Subcutaneous abdominal adipose tissue (tissue), 5 donors: ENCODE measurements at regions not wholly inside any gene's neighbourhood (a gene's known extent, or its start where the extent isn't known, plus 50 kb on each side); places are given as distances from the start of the nearest gene placed in this dataset.

Experiments used
- H3K27ac ChIP-seq: one replicate; pipeline ENCODE4 v1.7.0; 2013; ENCODE audit warnings: low read depth, mild to moderate bottlenecking, inconsistent platforms, low read length, moderate library complexity
- H3K27me3 ChIP-seq, 5 donors: one replicate each; pipeline ENCODE4 v1.7.0; 2013; ENCODE audit warnings: low read length in 5 of 5, inconsistent platforms in 1 of 5; ENCODE audit not compliant: control insufficient read depth in 5 of 5, insufficient read depth in 4 of 5
- H3K36me3 ChIP-seq, 5 donors: one replicate each; pipeline ENCODE4 v1.7.0; 2013; ENCODE audit warnings: low read length in 5 of 5; ENCODE audit not compliant: control insufficient read depth in 5 of 5, insufficient read depth in 5 of 5
- H3K4me1 ChIP-seq, 5 donors: one replicate each; pipeline ENCODE4 v1.7.0; 2013; ENCODE audit warnings: low read length in 5 of 5, mild to moderate bottlenecking in 3 of 5, moderate library complexity in 1 of 5; ENCODE audit not compliant: control insufficient read depth in 5 of 5, insufficient read depth in 5 of 5
- H3K4me3 ChIP-seq, 5 donors: one replicate each; pipeline ENCODE4 v1.7.0; 2013; ENCODE audit warnings: low read length in 5 of 5, low read depth in 1 of 5
- H3K9ac ChIP-seq, 5 donors: one replicate each; pipeline ENCODE4 v1.7.0; 2013; ENCODE audit warnings: low read length in 5 of 5, mild to moderate bottlenecking in 4 of 5, moderate library complexity in 3 of 5
- H3K9me3 ChIP-seq, 5 donors: one replicate each; pipeline ENCODE4 v1.7.0; 2013; ENCODE audit warnings: low read length in 5 of 5; ENCODE audit not compliant: control insufficient read depth in 5 of 5
- donor health status: healthy.
- donor health status: healthy.
- donor health status: healthy.
- donor health status: healthy.
- donor health status: healthy.

- Histone ChIP-seq H3K4me3 (no peak overlapping the region), H3K9ac (no peak overlapping the region), H3K27ac (no peak overlapping the region), H3K27me3 (peaks cover 0 to 16% (median 3%) of the 10 kb centered on the region in 5 donors), H3K36me3 (no peaks in the 10 kb centered on the region), H3K4me1 (peaks cover 8 to 49% (median 27%) of the 10 kb centered on the region in 5 donors), H3K9me3 (no peaks in the 10 kb centered on the region)
These were observed 59.1 kb upstream of the TLE3 start for GRCh38 chr15:70156671-70157271.

GRCh38 chr15:70154718-70155347, 57.1 kb upstream of the TLE3 start:
- Histone ChIP-seq H3K27me3 (peaks cover 0 to 16% (median 3%) of the 10 kb centered on the region in 5 donors), H3K27ac (no peak overlapping the region), H3K9ac (no peak overlapping the region), H3K4me3 (no peak overlapping the region), H3K4me1 (peaks cover 8 to 46% (median 19%) of the 10 kb centered on the region in 5 donors), H3K9me3 (no peaks in the 10 kb centered on the region), H3K36me3 (no peaks in the 10 kb centered on the region)

GRCh38 chr15:70153921-70154717, 56.4 kb upstream of the TLE3 start:
- Histone ChIP-seq H3K27me3 (peaks cover 0 to 12% (median 3%) of the 10 kb centered on the region in 5 donors), H3K4me3 (no peak overlapping the region), H3K9me3 (no peaks in the 10 kb centered on the region), H3K36me3 (no peaks in the 10 kb centered on the region), H3K4me1 (peaks cover 8 to 43% (median 19%) of the 10 kb centered on the region in 5 donors), H3K9ac (no peak overlapping the region), H3K27ac (no peak overlapping the region)

- no peak overlapping the region for H3K4me3 ChIP-seq
- no peaks in the 10 kb centered on the region for H3K9me3 ChIP-seq
- H3K4me1 ChIP-seq = peaks cover 8 to 43% (median 19%) of the 10 kb centered on the region in 5 donors
- peaks cover 0 to 6% (median 3%) of the 10 kb centered on the region in 5 donors for H3K27me3 ChIP-seq
- H3K27ac ChIP-seq = no peak overlapping the region
- no peak overlapping the region for H3K9ac ChIP-seq
- no peaks in the 10 kb centered on the region for H3K36me3 ChIP-seq
These were observed 54.4 kb upstream of the TLE3 start for GRCh38 chr15:70152070-70152480.

GRCh38 chr15:70151462-70151861, 53.7 kb upstream of the TLE3 start:
- Histone ChIP-seq H3K9ac (no peak overlapping the region), H3K4me1 (peaks cover 7 to 37% (median 16%) of the 10 kb centered on the region in 5 donors), H3K9me3 (no peaks in the 10 kb centered on the region), H3K4me3 (no peak overlapping the region), H3K36me3 (no peaks in the 10 kb centered on the region), H3K27ac (no peak overlapping the region), H3K27me3 (peaks cover 0 to 6% (median 3%) of the 10 kb centered on the region in 5 donors)

- Histone ChIP-seq H3K9ac (no peak overlapping the region), H3K4me3 (no peak overlapping the region), H3K9me3 (no peaks in the 10 kb centered on the region), H3K4me1 (peaks cover 5 to 33% (median 16%) of the 10 kb centered on the region in 5 donors), H3K36me3 (no peaks in the 10 kb centered on the region), H3K27me3 (peaks cover 0 to 6% (median 3%) of the 10 kb centered on the region in 5 donors), H3K27ac (no peak overlapping the region)
These were observed 53.3 kb upstream of the TLE3 start for GRCh38 chr15:70151003-70151402.

GRCh38 chr15:70150405-70150747, 52.7 kb upstream of the TLE3 start:
- Histone ChIP-seq H3K36me3 (no peaks in the 10 kb centered on the region), H3K9me3 (no peaks in the 10 kb centered on the region), H3K9ac (no peak overlapping the region), H3K27ac (no peak overlapping the region), H3K27me3 (peaks cover 0 to 6% (median 3%) of the 10 kb centered on the region in 5 donors), H3K4me1 (peaks cover 5 to 33% (median 16%) of the 10 kb centered on the region in 5 donors), H3K4me3 (no peak overlapping the region)

- H3K4me3 ChIP-seq = no peak overlapping the region
- H3K27me3 ChIP-seq = peaks cover 0 to 6% (median 3%) of the 10 kb centered on the region in 5 donors
- H3K27ac ChIP-seq = no peak overlapping the region
- no peak overlapping the region for H3K9ac ChIP-seq
- no peaks in the 10 kb centered on the region for H3K36me3 ChIP-seq
- H3K4me1 ChIP-seq = peaks cover 5 to 33% (median 16%) of the 10 kb centered on the region in 5 donors
- no peaks in the 10 kb centered on the region for H3K9me3 ChIP-seq
These were observed 52.1 kb upstream of the TLE3 start for GRCh38 chr15:70149667-70150404.

GRCh38 chr15:70147778-70148177, 50.1 kb upstream of the TLE3 start:
- Histone ChIP-seq H3K4me1 (peaks cover 3 to 17% (median 7%) of the 10 kb centered on the region in 5 donors), H3K4me3 (no peak overlapping the region), H3K27me3 (peaks cover 0 to 11% (median 0%) of the 10 kb centered on the region in 5 donors), H3K9ac (no peak overlapping the region), H3K27ac (no peak overlapping the region), H3K36me3 (no peaks in the 10 kb centered on the region), H3K9me3 (no peaks in the 10 kb centered on the region)
